SK-MEL-5 (cell line): ENCODE measurements at regions not wholly inside any gene's neighbourhood (a gene's known extent, or its start where the extent isn't known, plus 50 kb on each side); places are given as distances from the start of the nearest gene placed in this dataset.
"Not testable (repeated sequence)": the region's sequence is repeated elsewhere in the genome, so short reads cannot be mapped to it uniquely, and the experiment has no call there.

ENCODE experiments used
- DNase-seq: peaks from one replicate; pipeline ENCODE4 v3.0.0-alpha.2; 2016; ENCODE audit warnings: low read depth, low spot score
- in situ Hi-C: cut with HindIII; loops from 2 replicates; pipeline ENCODE4 v1.10.0; 2016; ENCODE audit warnings: low sequenced_read_pairs, high pct_unique_total_duplicates, low pct_unique_long_range_greater_than_20kb

GRCh38 chr5:23158179-23158578, 305.0 kb upstream of the CDH12 start:
- DNase-seq: no peak
- in situ Hi-C loops: no loop called here

GRCh38 chr5:23157716-23158115, 304.6 kb upstream of the CDH12 start:
- in situ Hi-C loops: no loop called here
- no peak for DNase-seq

- in situ Hi-C loops: no loop called here
- no peak for DNase-seq
Measured at GRCh38 chr5:23157169-23157568, 304.0 kb upstream of the CDH12 start.

GRCh38 chr5:23147625-23148024, 294.5 kb upstream of the CDH12 start:
- DNase-seq: no peak
- in situ Hi-C loops: no loop called here

GRCh38 chr5:23146183-23146582, 293.0 kb upstream of the CDH12 start:
- in situ Hi-C loops: no loop called here

GRCh38 chr5:23139338-23140171, 286.4 kb upstream of the CDH12 start:
- peak; percentile 70 for DNase-seq
- in situ Hi-C loops: no loop called here

More at GRCh38 chr5:23146183-23146582, 293.0 kb upstream of the CDH12 start:
- DNase-seq: no peak

GRCh38 chr5:23136958-23137357, 283.8 kb upstream of the CDH12 start:
- DNase-seq: no peak
- in situ Hi-C loops: no loop called here

- in situ Hi-C loops: no loop called here
- DNase-seq: no peak
Measured at GRCh38 chr5:23132231-23132630, 279.1 kb upstream of the CDH12 start.

GRCh38 chr5:23112237-23112636, 259.1 kb upstream of the CDH12 start:
- no peak for DNase-seq
- in situ Hi-C loops: no loop called here

- DNase-seq: no peak
- in situ Hi-C loops: no loop called here
Measured at GRCh38 chr5:23105021-23105420, 251.9 kb upstream of the CDH12 start.

GRCh38 chr5:23103566-23103965, 250.4 kb upstream of the CDH12 start:
- DNase-seq: no peak
- in situ Hi-C loops: no loop called here

- DNase-seq, in situ Hi-C loops: not testable (repeated sequence)
Measured at GRCh38 chr5:23095418-23095817, 242.3 kb upstream of the CDH12 start.

- in situ Hi-C loops: no loop called here
- DNase-seq: no peak
Measured at GRCh38 chr5:23089286-23089685, 236.1 kb upstream of the CDH12 start.

GRCh38 chr5:23084815-23085214, 231.7 kb upstream of the CDH12 start:
- in situ Hi-C loops: no loop called here
- DNase-seq: peak; percentile 48

- in situ Hi-C loops: no loop called here
- no peak for DNase-seq
Measured at GRCh38 chr5:23072179-23072578, 219.0 kb upstream of the CDH12 start.

- in situ Hi-C loops: no loop called here
- DNase-seq: no peak
Measured at GRCh38 chr5:23071682-23072081, 218.5 kb upstream of the CDH12 start.

- in situ Hi-C loops: no loop called here
- no peak for DNase-seq
Measured at GRCh38 chr5:23064710-23065109, 211.6 kb upstream of the CDH12 start.

GRCh38 chr5:23053846-23054245, 200.7 kb upstream of the CDH12 start:
- DNase-seq: no peak
- in situ Hi-C loops: no loop called here

- no peak for DNase-seq
- in situ Hi-C loops: no loop called here
Measured at GRCh38 chr5:23042226-23042625, 189.1 kb upstream of the CDH12 start.
